ENCODE measurements at regions not wholly inside any gene's neighbourhood (a gene's known extent, or its start where the extent isn't known, plus 50 kb on each side); places are given as distances from the start of the nearest gene placed in this dataset.
A peak's percentile ranks its signal among the peaks of the same experiment; 100 is the strongest.

DNA sequence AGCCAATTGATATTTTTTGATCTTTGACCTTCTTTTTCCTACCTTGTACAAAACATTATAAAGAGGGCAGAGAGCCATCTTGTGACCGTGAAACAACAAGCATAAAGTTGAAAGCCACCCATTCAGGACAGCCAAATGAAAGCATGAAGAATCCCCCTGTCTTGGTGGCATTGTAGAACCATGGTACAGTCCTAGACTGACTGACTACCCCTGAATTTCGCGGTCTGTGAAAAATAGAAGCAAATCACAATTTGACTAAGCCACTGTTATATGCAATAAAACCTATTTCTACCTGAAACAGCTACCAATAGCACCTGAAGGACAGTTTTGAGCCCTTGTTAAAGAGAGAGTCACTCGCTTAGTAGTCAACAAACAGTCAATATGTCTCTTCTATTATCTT is 527.4 kb downstream of the MID1IP1 start:
- no peaks in the 10 kb centered on the region for H3K27me3 ChIP-seq (ENCODE audit: control insufficient read depth in 3 of 3, insufficient read depth in 3 of 3, low read length in 3 of 3)
- H3K4me1 ChIP-seq (ENCODE audit: control insufficient read depth in 3 of 3, insufficient read depth in 3 of 3, low read length in 3 of 3) = peaks cover 0 to 4% (median 0%) of the 10 kb centered on the region in 3 donors
- H3K27ac ChIP-seq (ENCODE audit: low read depth, low read length) = no peak overlapping the region
- H3K9ac ChIP-seq (ENCODE audit: low read depth in 1 of 3, low read length in 3 of 3) = no peak overlapping the region
- no peaks in the 10 kb centered on the region for H3K36me3 ChIP-seq (ENCODE audit: control insufficient read depth in 3 of 3, insufficient read depth in 3 of 3, low read length in 3 of 3)
- H3K9me3 ChIP-seq (ENCODE audit: control insufficient read depth in 3 of 3, low read length in 3 of 3) = no peaks in the 10 kb centered on the region
- no peak overlapping the region for H3K4me3 ChIP-seq (ENCODE audit: low read length in 3 of 3)

DNA sequence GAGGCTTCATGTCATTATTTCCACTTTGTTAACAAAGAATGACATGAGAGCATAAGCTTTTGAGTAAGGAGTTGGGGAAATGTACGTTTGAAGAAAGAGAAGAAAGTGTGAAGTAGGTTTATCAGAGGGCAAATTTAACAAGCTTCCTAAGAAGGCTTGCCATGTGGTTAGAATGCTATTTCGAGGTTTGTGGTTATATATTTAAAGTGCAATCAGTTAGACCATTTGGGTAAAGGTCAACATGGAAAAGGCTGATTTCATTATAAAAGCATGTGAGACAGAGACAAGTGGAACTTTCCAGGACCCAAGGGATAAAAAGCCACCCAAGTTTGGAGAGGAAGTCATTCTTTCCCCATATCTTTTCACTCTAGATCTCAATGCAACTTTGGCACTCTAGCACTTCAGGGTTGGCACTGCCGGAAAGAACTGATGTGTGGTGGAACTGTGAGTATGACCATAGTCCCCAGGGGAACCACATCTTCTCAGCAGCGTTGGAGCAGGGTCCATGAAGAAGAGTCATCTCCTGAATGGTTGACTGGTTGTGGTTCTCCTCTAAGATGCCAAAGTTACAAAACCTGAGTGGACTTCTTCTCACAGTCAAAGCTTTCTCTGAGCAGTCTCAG is 529.9 kb downstream of the MID1IP1 start:
- H3K27ac ChIP-seq (ENCODE audit: low read depth, low read length) = no peak overlapping the region
- peaks cover 0 to 10% (median 4%) of the 10 kb centered on the region in 3 donors for H3K4me1 ChIP-seq (ENCODE audit: control insufficient read depth in 3 of 3, insufficient read depth in 3 of 3, low read length in 3 of 3)
- H3K9me3 ChIP-seq (ENCODE audit: control insufficient read depth in 3 of 3, low read length in 3 of 3) = no peaks in the 10 kb centered on the region
- no peak overlapping the region for H3K4me3 ChIP-seq (ENCODE audit: low read length in 3 of 3)
- no peaks in the 10 kb centered on the region for H3K36me3 ChIP-seq (ENCODE audit: control insufficient read depth in 3 of 3, insufficient read depth in 3 of 3, low read length in 3 of 3)
- H3K9ac ChIP-seq (ENCODE audit: low read depth in 1 of 3, low read length in 3 of 3) = no peak overlapping the region
- no peaks in the 10 kb centered on the region for H3K27me3 ChIP-seq (ENCODE audit: control insufficient read depth in 3 of 3, insufficient read depth in 3 of 3, low read length in 3 of 3)

DNA sequence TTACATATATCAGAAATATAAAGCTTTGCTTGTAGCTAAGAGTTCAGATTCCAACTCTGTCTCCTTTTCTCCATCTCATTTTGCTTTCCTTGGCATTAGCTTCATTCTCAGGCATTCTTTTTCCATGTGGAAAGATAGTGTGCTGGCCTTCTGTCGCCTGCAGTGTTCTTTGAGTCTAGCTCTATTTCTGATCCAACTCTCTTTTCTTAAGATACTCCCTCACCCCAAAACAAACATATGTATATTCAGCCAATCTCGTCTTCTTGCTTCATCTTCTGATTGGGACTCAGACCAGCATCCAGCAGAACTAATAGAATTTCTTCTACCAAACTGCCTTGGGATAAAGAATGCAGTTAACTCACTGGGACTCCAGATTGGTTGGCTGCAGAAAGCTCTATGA is 532.2 kb downstream of the MID1IP1 start:
- Histone ChIP-seq H3K4me1 (ENCODE audit: control insufficient read depth in 3 of 3, insufficient read depth in 3 of 3, low read length in 3 of 3) (peaks cover 13 to 25% (median 17%) of the 10 kb centered on the region in 3 donors), H3K36me3 (ENCODE audit: control insufficient read depth in 3 of 3, insufficient read depth in 3 of 3, low read length in 3 of 3) (no peaks in the 10 kb centered on the region), H3K4me3 (ENCODE audit: low read length in 3 of 3) (no peak overlapping the region), H3K9me3 (ENCODE audit: control insufficient read depth in 3 of 3, low read length in 3 of 3) (no peaks in the 10 kb centered on the region), H3K27me3 (ENCODE audit: control insufficient read depth in 3 of 3, insufficient read depth in 3 of 3, low read length in 3 of 3) (no peaks in the 10 kb centered on the region), H3K27ac (ENCODE audit: low read depth, low read length) (no peak overlapping the region), H3K9ac (ENCODE audit: low read depth in 1 of 3, low read length in 3 of 3) (no peak overlapping the region)

DNA sequence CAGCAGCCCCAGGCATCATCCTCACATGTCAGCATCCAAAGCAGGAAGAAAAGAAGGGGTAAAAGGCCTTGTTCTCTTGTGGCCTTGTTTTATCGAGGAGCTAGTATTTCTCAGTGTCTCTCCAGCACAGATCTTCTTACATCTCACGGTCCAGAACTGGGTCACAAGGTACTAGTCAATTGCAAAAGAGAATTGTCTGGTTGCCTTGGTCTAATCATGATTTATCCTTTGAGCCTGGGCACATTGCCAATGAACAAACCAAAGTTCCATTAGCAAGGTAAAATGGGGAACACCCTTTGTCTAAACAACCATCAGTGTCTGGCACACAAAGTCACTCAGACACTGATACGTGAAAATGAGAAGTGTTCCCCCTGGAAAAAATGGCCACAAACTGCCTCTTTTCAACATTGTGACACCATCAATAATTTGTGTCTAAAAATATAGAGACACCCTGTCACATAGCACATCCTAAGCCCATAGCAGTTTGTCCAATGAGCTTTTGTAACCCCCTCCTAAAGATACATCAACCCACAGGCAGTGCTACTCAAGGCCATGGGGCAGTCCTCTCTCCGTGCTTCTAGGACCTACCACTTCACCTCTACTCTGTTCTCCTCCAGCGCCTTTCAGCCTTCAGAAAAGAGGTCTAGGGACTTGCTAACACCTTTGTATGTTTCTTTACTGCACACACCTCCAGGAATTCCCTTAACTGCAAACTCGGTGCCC is 534.4 kb downstream of the MID1IP1 start:
- no peaks in the 10 kb centered on the region for H3K36me3 ChIP-seq (ENCODE audit: control insufficient read depth in 3 of 3, insufficient read depth in 3 of 3, low read length in 3 of 3)
- no peak overlapping the region for H3K27ac ChIP-seq (ENCODE audit: low read depth, low read length)
- no peak overlapping the region for H3K4me3 ChIP-seq (ENCODE audit: low read length in 3 of 3)
- H3K27me3 ChIP-seq (ENCODE audit: control insufficient read depth in 3 of 3, insufficient read depth in 3 of 3, low read length in 3 of 3) = no peaks in the 10 kb centered on the region
- no peak overlapping the region for H3K9ac ChIP-seq (ENCODE audit: low read depth in 1 of 3, low read length in 3 of 3)
- H3K9me3 ChIP-seq (ENCODE audit: control insufficient read depth in 3 of 3, low read length in 3 of 3) = no peaks in the 10 kb centered on the region
- H3K4me1 ChIP-seq (ENCODE audit: control insufficient read depth in 3 of 3, insufficient read depth in 3 of 3, low read length in 3 of 3) = peaks cover 13 to 25% (median 17%) of the 10 kb centered on the region in 3 donors

DNA sequence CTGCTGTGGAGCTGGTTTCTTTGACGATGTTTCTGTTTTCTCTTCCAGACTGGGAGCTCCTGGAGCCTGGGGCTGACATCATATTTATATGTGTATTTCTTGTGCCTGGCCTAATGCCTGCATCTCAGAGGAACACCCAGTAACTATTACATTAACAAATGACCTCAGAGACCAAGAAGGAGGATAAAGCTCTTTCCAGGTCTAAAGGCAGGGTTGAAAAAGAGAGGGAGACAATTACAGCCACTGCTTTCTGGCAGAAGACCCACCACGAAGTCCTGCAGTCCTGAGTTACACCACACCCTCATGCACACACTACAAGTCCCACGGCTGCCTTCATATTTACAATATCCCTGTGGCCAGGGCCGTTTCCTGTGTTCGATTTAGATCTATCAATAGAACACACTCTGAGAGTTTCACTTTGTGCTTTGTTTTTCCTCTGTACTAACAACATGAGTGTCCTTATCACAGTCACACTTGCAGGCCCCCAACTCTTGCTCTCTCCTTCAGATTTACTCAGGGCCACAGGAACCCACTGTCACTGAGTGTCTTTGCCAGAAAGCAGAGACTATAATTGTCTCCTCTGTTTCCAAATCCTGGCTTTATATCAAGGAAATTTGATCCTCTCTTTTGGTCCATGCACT is 535.5 kb downstream of the MID1IP1 start:
- Histone ChIP-seq H3K4me3 (ENCODE audit: low read length in 3 of 3) (peak overlapping the region in 1 of 3 donors; percentile 22), H3K27me3 (ENCODE audit: control insufficient read depth in 3 of 3, insufficient read depth in 3 of 3, low read length in 3 of 3) (no peaks in the 10 kb centered on the region), H3K27ac (ENCODE audit: low read depth, low read length) (peak overlapping the region; percentile 45), H3K4me1 (ENCODE audit: control insufficient read depth in 3 of 3, insufficient read depth in 3 of 3, low read length in 3 of 3) (peaks cover 13 to 25% (median 17%) of the 10 kb centered on the region in 3 donors), H3K36me3 (ENCODE audit: control insufficient read depth in 3 of 3, insufficient read depth in 3 of 3, low read length in 3 of 3) (no peaks in the 10 kb centered on the region), H3K9ac (ENCODE audit: low read depth in 1 of 3, low read length in 3 of 3) (peak overlapping the region in 2 of 3 donors; percentile 43 to 62), H3K9me3 (ENCODE audit: control insufficient read depth in 3 of 3, low read length in 3 of 3) (no peaks in the 10 kb centered on the region)

GRCh38 chrX:39337451-39337850 is 536.2 kb downstream of the MID1IP1 start:
- Histone ChIP-seq H3K9ac (ENCODE audit: low read depth in 1 of 3, low read length in 3 of 3) (no peak overlapping the region), H3K27ac (ENCODE audit: low read depth, low read length) (no peak overlapping the region), H3K27me3 (ENCODE audit: control insufficient read depth in 3 of 3, insufficient read depth in 3 of 3, low read length in 3 of 3) (no peaks in the 10 kb centered on the region), H3K9me3 (ENCODE audit: control insufficient read depth in 3 of 3, low read length in 3 of 3) (no peaks in the 10 kb centered on the region), H3K36me3 (ENCODE audit: control insufficient read depth in 3 of 3, insufficient read depth in 3 of 3, low read length in 3 of 3) (no peaks in the 10 kb centered on the region), H3K4me1 (ENCODE audit: control insufficient read depth in 3 of 3, insufficient read depth in 3 of 3, low read length in 3 of 3) (peaks cover 13 to 25% (median 17%) of the 10 kb centered on the region in 3 donors), H3K4me3 (ENCODE audit: low read length in 3 of 3) (no peak overlapping the region)

DNA sequence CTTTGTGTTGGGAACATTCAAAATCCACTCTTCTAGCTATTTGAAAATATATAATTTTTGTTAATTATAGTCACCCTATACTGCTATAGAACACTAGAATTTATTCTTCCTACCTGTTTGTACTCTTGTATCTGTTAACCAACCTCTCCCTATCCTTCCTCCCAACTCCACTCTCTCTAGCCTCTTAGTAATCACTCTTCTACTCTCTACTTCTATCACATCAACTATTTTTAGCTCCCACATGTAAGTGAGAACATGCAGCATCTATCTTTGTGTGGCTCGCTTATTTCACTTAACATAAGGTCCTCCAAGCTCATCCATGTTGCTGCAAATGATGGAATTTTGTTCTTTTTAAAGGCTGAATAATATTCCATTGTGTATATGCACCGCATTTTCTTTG is 537.3 kb downstream of the MID1IP1 start:
- Histone ChIP-seq H3K9me3 (ENCODE audit: control insufficient read depth in 3 of 3, low read length in 3 of 3) (no peaks in the 10 kb centered on the region), H3K27ac (ENCODE audit: low read depth, low read length) (no peak overlapping the region), H3K36me3 (ENCODE audit: control insufficient read depth in 3 of 3, insufficient read depth in 3 of 3, low read length in 3 of 3) (no peaks in the 10 kb centered on the region)

GRCh38 chrX:39356119-39356807 is 555.0 kb downstream of the MID1IP1 start:
- Histone ChIP-seq H3K36me3 (ENCODE audit: control insufficient read depth in 3 of 3, insufficient read depth in 3 of 3, low read length in 3 of 3) (no peaks in the 10 kb centered on the region), H3K27me3 (ENCODE audit: control insufficient read depth in 3 of 3, insufficient read depth in 3 of 3, low read length in 3 of 3) (peaks cover 0 to 3% (median 0%) of the 10 kb centered on the region in 3 donors), H3K27ac (ENCODE audit: low read depth, low read length) (no peak overlapping the region), H3K9ac (ENCODE audit: low read depth in 1 of 3, low read length in 3 of 3) (no peak overlapping the region), H3K9me3 (ENCODE audit: control insufficient read depth in 3 of 3, low read length in 3 of 3) (no peaks in the 10 kb centered on the region), H3K4me1 (ENCODE audit: control insufficient read depth in 3 of 3, insufficient read depth in 3 of 3, low read length in 3 of 3) (no peaks in the 10 kb centered on the region), H3K4me3 (ENCODE audit: low read length in 3 of 3) (no peak overlapping the region)

More for the DNA sequence above, 537.3 kb downstream of the MID1IP1 start:
- Histone ChIP-seq H3K9ac (ENCODE audit: low read depth in 1 of 3, low read length in 3 of 3) (no peak overlapping the region), H3K27me3 (ENCODE audit: control insufficient read depth in 3 of 3, insufficient read depth in 3 of 3, low read length in 3 of 3) (peaks cover 0 to 3% (median 0%) of the 10 kb centered on the region in 3 donors), H3K4me1 (ENCODE audit: control insufficient read depth in 3 of 3, insufficient read depth in 3 of 3, low read length in 3 of 3) (peaks cover 13 to 25% (median 17%) of the 10 kb centered on the region in 3 donors), H3K4me3 (ENCODE audit: low read length in 3 of 3) (no peak overlapping the region)

GRCh38 chrX:39360101-39360500 is 558.8 kb downstream of the MID1IP1 start:
- no peak overlapping the region for H3K4me3 ChIP-seq (ENCODE audit: low read length in 3 of 3)
- no peak overlapping the region for H3K9ac ChIP-seq (ENCODE audit: low read depth in 1 of 3, low read length in 3 of 3)
- no peaks in the 10 kb centered on the region for H3K4me1 ChIP-seq (ENCODE audit: control insufficient read depth in 3 of 3, insufficient read depth in 3 of 3, low read length in 3 of 3)
- H3K27ac ChIP-seq (ENCODE audit: low read depth, low read length) = no peak overlapping the region
- no peaks in the 10 kb centered on the region for H3K9me3 ChIP-seq (ENCODE audit: control insufficient read depth in 3 of 3, low read length in 3 of 3)
- no peaks in the 10 kb centered on the region for H3K36me3 ChIP-seq (ENCODE audit: control insufficient read depth in 3 of 3, insufficient read depth in 3 of 3, low read length in 3 of 3)
- H3K27me3 ChIP-seq (ENCODE audit: control insufficient read depth in 3 of 3, insufficient read depth in 3 of 3, low read length in 3 of 3) = peaks cover 0 to 3% (median 0%) of the 10 kb centered on the region in 3 donors

Data from skeletal muscle tissue (tissue), 3 donors.